CD4-positive, alpha-beta T cell treated with Interleukin-6 for 4 hours (primary cell): ENCODE measurements at regions not wholly inside any gene's neighbourhood (a gene's known extent, or its start where the extent isn't known, plus 50 kb on each side); places are given as distances from the start of the nearest gene placed in this dataset.
"Not testable (repeated sequence)": the region's sequence is repeated elsewhere in the genome, so short reads cannot be mapped to it uniquely, and the experiment has no call there.

ENCODE experiments used
- DNase-seq: peaks from one replicate; pipeline ENCODE4 v3.0.0-alpha.2; 2020; ENCODE audit warnings: mixed read lengths

- no peak for DNase-seq
Measured at GRCh38 chr3:177647341-177647740, 450.1 kb upstream of the TBL1XR1 start.

GRCh38 chr3:177647876-177648275 lies 450.6 kb upstream of the TBL1XR1 start:
- peak; percentile 11 for DNase-seq

GRCh38 chr3:177652556-177653291 lies 455.4 kb upstream of the TBL1XR1 start:
- no peak for DNase-seq

GRCh38 chr3:177657243-177657642 lies 460.0 kb upstream of the TBL1XR1 start:
- DNase-seq = no peak

GRCh38 chr3:177658354-177658753 lies 461.1 kb upstream of the TBL1XR1 start:
- no peak for DNase-seq

- DNase-seq = not testable (repeated sequence)
Measured at GRCh38 chr3:177664380-177665103, 467.3 kb upstream of the TBL1XR1 start.

- no peak for DNase-seq
Measured at GRCh38 chr3:177665122-177665808, 468.0 kb upstream of the TBL1XR1 start.

- no peak for DNase-seq
Measured at GRCh38 chr3:177672252-177672911, 475.1 kb upstream of the TBL1XR1 start.

GRCh38 chr3:177673112-177673914 lies 476.0 kb upstream of the TBL1XR1 start:
- DNase-seq = no peak

GRCh38 chr3:177674186-177674585 lies 476.9 kb upstream of the TBL1XR1 start:
- DNase-seq = no peak

- no peak for DNase-seq
Measured at GRCh38 chr3:177676148-177676547, 478.9 kb upstream of the TBL1XR1 start.

GRCh38 chr3:177676947-177677587 lies 479.8 kb upstream of the TBL1XR1 start:
- DNase-seq = no peak

GRCh38 chr3:177679568-177680471 lies 482.5 kb upstream of the TBL1XR1 start:
- DNase-seq = peak; percentile 29

GRCh38 chr3:177680472-177680821 lies 483.2 kb upstream of the TBL1XR1 start:
- DNase-seq = no peak

GRCh38 chr3:177681156-177681555 lies 483.9 kb upstream of the TBL1XR1 start:
- DNase-seq = no peak

GRCh38 chr3:177681852-177682251 lies 484.6 kb upstream of the TBL1XR1 start:
- DNase-seq = no peak

- no peak for DNase-seq
Measured at GRCh38 chr3:177683586-177683985, 486.3 kb upstream of the TBL1XR1 start.

GRCh38 chr3:177686671-177687070 lies 489.4 kb upstream of the TBL1XR1 start:
- no peak for DNase-seq

- DNase-seq = no peak
Measured at GRCh38 chr3:177687291-177687690, 490.0 kb upstream of the TBL1XR1 start.

GRCh38 chr3:177688152-177688551 lies 490.9 kb upstream of the TBL1XR1 start:
- DNase-seq = no peak

- no peak for DNase-seq
Measured at GRCh38 chr3:177689077-177689476, 491.8 kb upstream of the TBL1XR1 start.
